K562 (cell line): ENCODE measurements at regions not wholly inside any gene's neighbourhood (a gene's known extent, or its start where the extent isn't known, plus 50 kb on each side); places are given as distances from the start of the nearest gene placed in this dataset.

ENCODE experiments used
- MBD2 ChIP-seq: sonication (generic); IDR thresholded peaks from 2 replicates; pipeline ENCODE4 v1.6.1; 2016; ENCODE audit warnings: low read depth, borderline replicate concordance
- PTTG1 ChIP-seq: fragments of 450-650 bp; IDR thresholded peaks from 2 replicates; pipeline ENCODE4 v1.6.1; 2016; ENCODE audit warnings: low read depth, mild to moderate bottlenecking, missing genetic modification characterization, missing compliant biosample characterization
- XRCC4 ChIP-seq: IDR thresholded peaks from one replicate; pipeline ENCODE4 v1.6.1; 2011; ENCODE audit not compliant: insufficient read depth, insufficient read length; ENCODE audit errors: extremely low read depth
- ZNF263 ChIP-seq: sonication (generic); formaldehyde crosslinking; IDR thresholded peaks from 2 replicates; pipeline ENCODE4 v1.8.0; 2022; ENCODE audit warnings: mild to moderate bottlenecking, missing genetic modification reagents, borderline replicate concordance
- ZNF444 ChIP-seq: fragments of 250-450 bp; sonication (Bioruptor Pico); IDR thresholded peaks from 2 replicates; pipeline ENCODE4 v1.4.0; 2020; ENCODE audit warnings: mild to moderate bottlenecking, moderate library complexity
- ZNF511 ChIP-seq: sonication (generic); formaldehyde crosslinking; IDR thresholded peaks from 2 replicates; pipeline ENCODE4 v1.8.0; 2022; ENCODE audit warnings: mild to moderate bottlenecking, missing genetic modification reagents
- TF ChIP-seq, protein P1 (sequence below): fragments of 200-600 bp; sonication (generic); IDR thresholded peaks from one replicate; pipeline ENCODE4 v1.6.1; 2012; ENCODE audit warnings: mild to moderate bottlenecking, low read depth, low read length, inconsistent platforms

DNA sequence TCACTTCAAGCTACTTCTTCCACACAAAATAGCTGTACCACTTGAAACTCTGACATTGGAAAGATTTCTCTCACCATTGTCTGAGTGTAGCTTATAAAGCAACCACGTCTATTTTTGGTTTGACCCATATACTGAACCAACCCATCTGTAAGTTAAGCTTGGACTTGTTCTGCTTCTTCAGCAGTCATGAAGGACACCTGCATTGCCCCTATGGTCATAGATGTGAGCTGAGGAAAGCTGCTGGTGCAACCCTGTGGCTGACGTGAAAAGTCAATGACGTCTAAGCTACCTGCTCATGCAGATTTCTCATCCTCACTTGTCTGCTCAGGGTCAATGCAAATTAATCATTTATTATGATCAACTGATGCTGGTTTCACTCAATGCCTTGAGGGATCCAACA lies 417.4 kb downstream of the CETN3 start (continued):
- TF ChIP-seq, protein P1, sequence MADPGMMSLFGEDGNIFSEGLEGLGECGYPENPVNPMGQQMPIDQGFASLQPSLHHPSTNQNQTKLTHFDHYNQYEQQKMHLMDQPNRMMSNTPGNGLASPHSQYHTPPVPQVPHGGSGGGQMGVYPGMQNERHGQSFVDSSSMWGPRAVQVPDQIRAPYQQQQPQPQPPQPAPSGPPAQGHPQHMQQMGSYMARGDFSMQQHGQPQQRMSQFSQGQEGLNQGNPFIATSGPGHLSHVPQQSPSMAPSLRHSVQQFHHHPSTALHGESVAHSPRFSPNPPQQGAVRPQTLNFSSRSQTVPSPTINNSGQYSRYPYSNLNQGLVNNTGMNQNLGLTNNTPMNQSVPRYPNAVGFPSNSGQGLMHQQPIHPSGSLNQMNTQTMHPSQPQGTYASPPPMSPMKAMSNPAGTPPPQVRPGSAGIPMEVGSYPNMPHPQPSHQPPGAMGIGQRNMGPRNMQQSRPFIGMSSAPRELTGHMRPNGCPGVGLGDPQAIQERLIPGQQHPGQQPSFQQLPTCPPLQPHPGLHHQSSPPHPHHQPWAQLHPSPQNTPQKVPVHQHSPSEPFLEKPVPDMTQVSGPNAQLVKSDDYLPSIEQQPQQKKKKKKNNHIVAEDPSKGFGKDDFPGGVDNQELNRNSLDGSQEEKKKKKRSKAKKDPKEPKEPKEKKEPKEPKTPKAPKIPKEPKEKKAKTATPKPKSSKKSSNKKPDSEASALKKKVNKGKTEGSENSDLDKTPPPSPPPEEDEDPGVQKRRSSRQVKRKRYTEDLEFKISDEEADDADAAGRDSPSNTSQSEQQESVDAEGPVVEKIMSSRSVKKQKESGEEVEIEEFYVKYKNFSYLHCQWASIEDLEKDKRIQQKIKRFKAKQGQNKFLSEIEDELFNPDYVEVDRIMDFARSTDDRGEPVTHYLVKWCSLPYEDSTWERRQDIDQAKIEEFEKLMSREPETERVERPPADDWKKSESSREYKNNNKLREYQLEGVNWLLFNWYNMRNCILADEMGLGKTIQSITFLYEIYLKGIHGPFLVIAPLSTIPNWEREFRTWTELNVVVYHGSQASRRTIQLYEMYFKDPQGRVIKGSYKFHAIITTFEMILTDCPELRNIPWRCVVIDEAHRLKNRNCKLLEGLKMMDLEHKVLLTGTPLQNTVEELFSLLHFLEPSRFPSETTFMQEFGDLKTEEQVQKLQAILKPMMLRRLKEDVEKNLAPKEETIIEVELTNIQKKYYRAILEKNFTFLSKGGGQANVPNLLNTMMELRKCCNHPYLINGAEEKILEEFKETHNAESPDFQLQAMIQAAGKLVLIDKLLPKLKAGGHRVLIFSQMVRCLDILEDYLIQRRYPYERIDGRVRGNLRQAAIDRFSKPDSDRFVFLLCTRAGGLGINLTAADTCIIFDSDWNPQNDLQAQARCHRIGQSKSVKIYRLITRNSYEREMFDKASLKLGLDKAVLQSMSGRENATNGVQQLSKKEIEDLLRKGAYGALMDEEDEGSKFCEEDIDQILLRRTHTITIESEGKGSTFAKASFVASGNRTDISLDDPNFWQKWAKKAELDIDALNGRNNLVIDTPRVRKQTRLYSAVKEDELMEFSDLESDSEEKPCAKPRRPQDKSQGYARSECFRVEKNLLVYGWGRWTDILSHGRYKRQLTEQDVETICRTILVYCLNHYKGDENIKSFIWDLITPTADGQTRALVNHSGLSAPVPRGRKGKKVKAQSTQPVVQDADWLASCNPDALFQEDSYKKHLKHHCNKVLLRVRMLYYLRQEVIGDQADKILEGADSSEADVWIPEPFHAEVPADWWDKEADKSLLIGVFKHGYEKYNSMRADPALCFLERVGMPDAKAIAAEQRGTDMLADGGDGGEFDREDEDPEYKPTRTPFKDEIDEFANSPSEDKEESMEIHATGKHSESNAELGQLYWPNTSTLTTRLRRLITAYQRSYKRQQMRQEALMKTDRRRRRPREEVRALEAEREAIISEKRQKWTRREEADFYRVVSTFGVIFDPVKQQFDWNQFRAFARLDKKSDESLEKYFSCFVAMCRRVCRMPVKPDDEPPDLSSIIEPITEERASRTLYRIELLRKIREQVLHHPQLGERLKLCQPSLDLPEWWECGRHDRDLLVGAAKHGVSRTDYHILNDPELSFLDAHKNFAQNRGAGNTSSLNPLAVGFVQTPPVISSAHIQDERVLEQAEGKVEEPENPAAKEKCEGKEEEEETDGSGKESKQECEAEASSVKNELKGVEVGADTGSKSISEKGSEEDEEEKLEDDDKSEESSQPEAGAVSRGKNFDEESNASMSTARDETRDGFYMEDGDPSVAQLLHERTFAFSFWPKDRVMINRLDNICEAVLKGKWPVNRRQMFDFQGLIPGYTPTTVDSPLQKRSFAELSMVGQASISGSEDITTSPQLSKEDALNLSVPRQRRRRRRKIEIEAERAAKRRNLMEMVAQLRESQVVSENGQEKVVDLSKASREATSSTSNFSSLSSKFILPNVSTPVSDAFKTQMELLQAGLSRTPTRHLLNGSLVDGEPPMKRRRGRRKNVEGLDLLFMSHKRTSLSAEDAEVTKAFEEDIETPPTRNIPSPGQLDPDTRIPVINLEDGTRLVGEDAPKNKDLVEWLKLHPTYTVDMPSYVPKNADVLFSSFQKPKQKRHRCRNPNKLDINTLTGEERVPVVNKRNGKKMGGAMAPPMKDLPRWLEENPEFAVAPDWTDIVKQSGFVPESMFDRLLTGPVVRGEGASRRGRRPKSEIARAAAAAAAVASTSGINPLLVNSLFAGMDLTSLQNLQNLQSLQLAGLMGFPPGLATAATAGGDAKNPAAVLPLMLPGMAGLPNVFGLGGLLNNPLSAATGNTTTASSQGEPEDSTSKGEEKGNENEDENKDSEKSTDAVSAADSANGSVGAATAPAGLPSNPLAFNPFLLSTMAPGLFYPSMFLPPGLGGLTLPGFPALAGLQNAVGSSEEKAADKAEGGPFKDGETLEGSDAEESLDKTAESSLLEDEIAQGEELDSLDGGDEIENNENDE, result no peak
- TF ChIP-seq MBD2 (no peak), ZNF263 (CRISPR knock-in tag) (no peak), XRCC4 (no peak), ZNF511 (CRISPR knock-in tag) (no peak), ZNF444 (CRISPR knock-in tag) (no peak), PTTG1 (tag) (no peak)
